Stimulated activated CD4-positive, alpha-beta T cell treated with anti-CD3 and anti-CD28 coated beads, TNF-alpha, amount 100 ng/mL, for 48 hours (primary cell): ENCODE measurements at regions not wholly inside any gene's neighbourhood (a gene's known extent, or its start where the extent isn't known, plus 50 kb on each side); places are given as distances from the start of the nearest gene placed in this dataset.

Experiments
- DNase-seq, 3 donors: peaks; one replicate each; pipeline ENCODE4 v3.0.0-alpha.2; 2020; ENCODE audit warnings: low read depth in 3 of 3

- no peak for DNase-seq
Measured at GRCh38 chr3:22885574-22886341, 317.4 kb upstream of the UBE2E2 start.

- no peak for DNase-seq
Measured at GRCh38 chr3:22886439-22887068, 316.6 kb upstream of the UBE2E2 start.

GRCh38 chr3:22887664-22888291, 315.3 kb upstream of the UBE2E2 start:
- DNase-seq = no peak

GRCh38 chr3:22893101-22893500, 310.0 kb upstream of the UBE2E2 start:
- DNase-seq = no peak

GRCh38 chr3:22893644-22894325, 309.3 kb upstream of the UBE2E2 start:
- DNase-seq = no peak

GRCh38 chr3:22894865-22895264, 308.3 kb upstream of the UBE2E2 start:
- DNase-seq = no peak

- DNase-seq = no peak
Measured at GRCh38 chr3:22895671-22896070, 307.5 kb upstream of the UBE2E2 start.

DNA sequence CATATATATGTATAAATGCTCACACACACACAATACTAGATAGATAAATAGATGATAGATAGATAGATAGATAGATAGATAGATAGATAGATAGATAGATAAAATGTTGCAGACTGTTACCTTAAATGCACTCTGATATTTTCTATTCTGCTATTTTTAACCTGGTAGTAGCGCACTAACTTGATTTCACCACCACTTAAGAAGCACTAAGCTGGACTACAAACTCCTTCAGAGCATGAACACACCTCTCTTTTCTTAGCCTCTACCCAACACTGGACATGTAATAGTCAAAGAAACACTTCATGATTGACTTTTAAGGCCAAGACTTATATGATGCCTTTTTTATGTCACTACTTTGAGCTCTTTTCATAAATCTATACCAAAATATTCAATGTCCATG, 304.6 kb upstream of the UBE2E2 start:
- no peak for DNase-seq

GRCh38 chr3:22899441-22899840, 303.7 kb upstream of the UBE2E2 start:
- no peak for DNase-seq

GRCh38 chr3:22900296-22900695, 302.8 kb upstream of the UBE2E2 start:
- no peak for DNase-seq

DNA sequence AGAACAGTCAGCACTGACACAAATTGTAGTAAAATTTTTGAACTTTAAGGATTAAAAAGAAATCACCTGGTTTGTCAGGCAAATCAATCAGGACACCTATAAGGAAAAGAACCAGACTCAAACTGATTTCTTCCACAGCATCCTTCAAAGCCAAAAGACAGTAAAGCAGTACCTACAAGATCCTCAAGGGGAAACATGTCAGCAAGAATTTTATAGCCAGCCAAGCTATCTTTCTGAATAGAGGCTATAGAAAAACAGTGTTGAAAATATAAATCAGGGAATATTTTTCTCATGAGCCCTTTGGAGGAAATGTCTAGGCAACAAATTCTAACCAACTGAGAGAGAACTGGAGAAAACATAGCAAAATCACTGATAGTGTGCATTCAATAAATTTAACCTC, 301.4 kb upstream of the UBE2E2 start:
- DNase-seq = no peak

DNA sequence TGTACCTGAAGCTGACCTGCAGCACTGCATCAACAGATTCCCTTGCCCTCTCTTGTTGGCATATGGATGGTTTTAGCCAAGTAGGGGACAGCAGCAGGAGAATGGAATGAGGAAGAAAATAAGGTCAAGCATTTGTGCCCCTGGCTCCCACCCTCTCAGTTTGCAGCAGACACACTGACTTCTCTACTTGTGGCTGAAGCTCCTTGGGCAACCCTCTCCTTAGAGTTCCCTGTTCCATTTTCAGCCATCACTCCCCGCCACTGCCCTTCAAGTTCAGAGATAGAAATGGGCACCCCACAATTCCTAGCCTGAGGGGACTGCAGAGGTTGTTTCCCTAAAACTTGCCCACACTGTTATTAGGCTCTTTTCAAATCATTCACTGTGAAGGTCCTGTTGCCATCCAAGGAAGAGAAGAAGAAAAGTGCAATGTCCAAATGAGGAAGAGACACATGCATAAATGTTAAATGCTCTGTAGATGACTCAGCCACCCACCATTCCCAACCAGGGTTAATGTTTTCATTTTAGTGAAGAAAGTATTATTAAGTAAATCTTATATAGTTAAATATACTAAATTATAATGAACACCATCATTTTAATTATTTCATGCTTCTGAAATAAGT, 295.9 kb upstream of the UBE2E2 start:
- no peak for DNase-seq

- DNase-seq = no peak
Measured at GRCh38 chr3:22907796-22908195, 295.3 kb upstream of the UBE2E2 start.

DNA sequence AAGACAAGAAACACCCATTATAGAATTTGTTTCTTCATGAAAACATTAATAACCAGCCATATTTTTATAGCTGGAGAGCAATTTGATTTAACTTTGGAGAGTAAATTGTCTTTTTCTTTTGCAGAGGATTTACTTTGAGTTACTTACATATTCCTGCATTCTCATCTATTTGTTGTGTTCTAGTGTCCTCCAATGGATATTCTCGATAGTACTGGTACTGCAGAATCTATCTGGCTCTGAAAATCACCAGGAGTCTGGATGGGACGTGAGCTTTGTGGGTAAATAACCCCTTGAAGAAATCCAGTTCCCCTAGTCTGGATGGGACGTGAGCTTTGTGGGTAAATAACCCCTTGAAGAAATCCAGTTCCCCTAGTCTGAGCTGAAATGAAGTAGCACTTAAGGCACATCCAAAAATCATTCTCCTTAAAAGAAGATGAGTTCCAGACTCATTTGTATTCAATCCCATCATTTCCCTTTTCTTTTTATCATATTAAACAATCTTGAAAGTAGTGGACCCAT, 294.1 kb upstream of the UBE2E2 start:
- no peak for DNase-seq

GRCh38 chr3:22916933-22917332, 286.2 kb upstream of the UBE2E2 start:
- DNase-seq = no peak

DNA sequence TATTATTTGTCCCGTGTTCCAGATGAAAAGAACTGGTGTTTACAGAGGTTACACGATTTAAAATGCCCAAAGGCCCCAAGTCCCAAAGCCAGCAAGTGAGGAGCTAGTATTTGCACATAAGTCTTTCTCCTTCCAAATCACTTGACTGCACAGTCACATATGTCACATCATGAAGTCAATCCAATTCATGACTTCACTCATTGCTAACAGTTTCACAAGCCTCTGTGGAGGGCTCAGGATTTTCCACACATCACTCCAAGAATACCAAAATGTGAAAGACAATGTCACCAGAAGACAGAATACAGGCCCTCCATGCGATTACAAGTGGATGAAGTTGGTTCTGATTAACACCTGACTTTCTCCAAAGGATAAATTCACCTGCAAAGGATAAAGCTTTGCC, 283.1 kb upstream of the UBE2E2 start:
- DNase-seq = no peak

DNA sequence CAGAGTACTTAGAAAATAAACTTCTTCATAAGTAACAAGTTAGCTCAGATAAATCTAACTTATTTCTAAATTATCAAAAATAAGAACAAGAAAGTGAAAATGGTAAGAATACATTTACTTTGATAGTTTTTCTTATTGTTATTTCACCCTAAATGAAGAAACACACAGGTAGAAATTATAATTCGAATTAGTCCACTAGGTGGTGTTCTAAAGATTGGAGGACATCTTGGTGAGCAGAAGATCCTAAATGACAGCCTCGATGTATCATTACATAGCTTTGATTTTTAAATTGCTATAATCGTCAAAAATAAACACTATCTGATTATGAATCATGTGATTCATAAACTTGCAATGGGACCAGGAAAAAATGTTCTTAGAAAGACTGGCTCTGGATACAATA, 280.8 kb upstream of the UBE2E2 start:
- no peak for DNase-seq

- no peak for DNase-seq
Measured at GRCh38 chr3:22923711-22924110, 279.4 kb upstream of the UBE2E2 start.

GRCh38 chr3:22928216-22929110, 274.7 kb upstream of the UBE2E2 start:
- DNase-seq = no peak

DNA sequence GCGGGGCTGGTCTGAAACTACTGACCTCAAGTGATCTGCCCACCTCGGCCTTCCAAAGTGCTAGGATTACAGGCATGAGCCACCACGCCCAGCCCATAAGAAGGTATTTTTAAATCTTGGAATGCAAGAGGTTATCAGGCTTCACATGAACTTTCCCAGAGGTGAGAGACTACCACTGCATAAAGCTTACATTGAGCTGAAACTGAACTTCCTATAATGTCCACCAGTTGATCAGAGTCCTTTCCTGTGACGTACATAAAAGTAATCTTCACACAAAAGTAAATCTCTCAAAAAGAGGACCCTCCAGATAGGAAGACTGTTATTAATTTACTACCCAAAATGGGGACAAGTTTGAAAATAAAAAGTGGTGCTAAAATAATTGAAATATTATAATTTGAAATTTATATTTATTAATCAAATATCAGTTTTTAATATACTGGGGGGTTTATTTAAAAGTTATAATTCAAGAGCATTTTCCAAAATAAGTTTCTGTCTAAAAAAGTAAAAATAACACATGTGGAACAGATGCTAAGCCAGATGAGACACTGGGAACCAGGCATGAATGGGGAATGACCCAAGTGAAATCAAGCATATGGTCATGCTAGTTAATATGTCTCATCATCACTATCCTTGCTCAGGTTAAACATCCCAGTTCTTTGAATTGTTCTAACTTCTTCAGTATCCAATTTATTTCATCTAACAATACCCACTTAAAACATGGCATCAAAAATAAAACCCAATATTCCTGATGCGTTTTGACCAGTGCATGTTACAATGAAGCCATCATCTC, 269.9 kb upstream of the UBE2E2 start:
- DNase-seq = no peak
